HG03378 (cell line): ENCODE measurements at regions not wholly inside any gene's neighbourhood (a gene's known extent, or its start where the extent isn't known, plus 50 kb on each side); places are given as distances from the start of the nearest gene placed in this dataset.

ENCODE experiments used
- ATAC-seq: cut with Tn5 transposase; IDR thresholded peaks from one replicate; pipeline ENCODE4 v1.9.1; 2021; ENCODE audit warnings: mild to moderate bottlenecking, moderate library complexity; ENCODE audit not compliant: unreplicated experiment

DNA sequence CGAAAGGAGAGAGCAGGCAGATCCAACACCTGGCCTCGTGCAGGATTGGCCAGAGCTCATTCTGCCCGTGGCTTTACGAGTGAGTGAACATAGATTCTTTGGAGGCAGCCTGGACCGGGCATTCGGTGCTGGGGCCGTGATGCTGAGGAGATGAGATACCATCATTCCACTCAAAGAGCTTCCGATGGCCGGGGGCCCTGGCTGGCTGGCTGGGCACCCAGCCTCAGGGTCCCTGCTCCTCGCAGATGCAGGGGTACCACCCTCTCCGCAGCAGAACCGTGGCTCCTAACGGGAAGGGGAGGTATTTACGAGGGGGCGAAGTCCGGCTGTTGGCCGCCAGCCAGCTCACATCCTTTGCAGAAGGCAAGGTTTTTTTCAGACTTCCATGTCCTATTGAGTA, 66.1 kb upstream of the FOXF1 start:
- no peak for ATAC-seq

- no peak for ATAC-seq
These were observed 65.7 kb upstream of the FOXF1 start for GRCh38 chr16:86444661-86445060.

GRCh38 chr16:86446279-86446678, 64.0 kb upstream of the FOXF1 start:
- no peak for ATAC-seq

DNA sequence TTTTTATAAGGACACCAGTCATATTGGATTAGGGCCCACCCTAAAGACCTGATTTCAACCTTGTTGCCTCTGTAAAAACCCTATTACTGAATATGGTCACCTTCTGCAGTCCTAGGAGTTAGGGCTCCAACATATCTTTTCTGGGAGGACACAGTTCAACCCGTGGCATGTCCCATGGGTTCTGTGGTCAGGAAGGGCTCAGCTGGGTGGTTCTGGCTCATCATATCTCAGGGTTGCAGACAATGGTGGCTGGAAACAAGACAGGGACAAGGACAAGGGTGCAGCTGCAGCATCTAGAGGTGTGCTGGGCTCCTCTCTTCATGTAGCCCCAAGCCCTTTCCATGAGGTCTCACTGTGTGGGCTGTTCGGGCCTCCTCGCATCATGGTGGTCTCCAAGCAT, 63.1 kb upstream of the FOXF1 start:
- ATAC-seq = no peak

DNA sequence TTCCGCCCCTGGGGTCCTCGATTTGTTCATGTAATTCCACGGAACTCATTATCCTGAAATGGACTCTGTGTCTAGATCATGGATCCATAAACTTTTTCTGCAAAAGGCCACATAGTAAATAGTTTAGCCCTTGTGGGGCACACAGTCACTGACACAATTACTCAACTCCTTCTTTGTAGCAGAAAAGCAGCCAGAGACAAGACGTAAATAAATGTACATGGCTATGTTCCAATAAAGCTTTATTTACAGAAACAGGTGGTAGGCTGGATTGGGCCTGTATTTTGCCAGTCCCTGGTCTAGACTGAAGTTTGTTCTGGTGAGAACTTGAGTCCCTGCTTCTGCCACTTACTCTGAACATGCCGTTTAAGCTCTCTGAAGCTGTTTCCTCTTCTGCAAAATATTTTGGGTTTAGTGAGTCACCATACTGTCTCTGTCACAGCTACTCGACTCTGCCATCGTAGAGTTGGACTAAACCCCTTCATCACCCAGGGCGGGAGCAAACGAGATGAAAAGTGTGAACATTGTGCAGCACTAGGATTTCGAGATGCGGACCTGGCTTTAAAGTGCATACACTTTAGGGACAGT, 61.9 kb upstream of the FOXF1 start:
- ATAC-seq = no peak

DNA sequence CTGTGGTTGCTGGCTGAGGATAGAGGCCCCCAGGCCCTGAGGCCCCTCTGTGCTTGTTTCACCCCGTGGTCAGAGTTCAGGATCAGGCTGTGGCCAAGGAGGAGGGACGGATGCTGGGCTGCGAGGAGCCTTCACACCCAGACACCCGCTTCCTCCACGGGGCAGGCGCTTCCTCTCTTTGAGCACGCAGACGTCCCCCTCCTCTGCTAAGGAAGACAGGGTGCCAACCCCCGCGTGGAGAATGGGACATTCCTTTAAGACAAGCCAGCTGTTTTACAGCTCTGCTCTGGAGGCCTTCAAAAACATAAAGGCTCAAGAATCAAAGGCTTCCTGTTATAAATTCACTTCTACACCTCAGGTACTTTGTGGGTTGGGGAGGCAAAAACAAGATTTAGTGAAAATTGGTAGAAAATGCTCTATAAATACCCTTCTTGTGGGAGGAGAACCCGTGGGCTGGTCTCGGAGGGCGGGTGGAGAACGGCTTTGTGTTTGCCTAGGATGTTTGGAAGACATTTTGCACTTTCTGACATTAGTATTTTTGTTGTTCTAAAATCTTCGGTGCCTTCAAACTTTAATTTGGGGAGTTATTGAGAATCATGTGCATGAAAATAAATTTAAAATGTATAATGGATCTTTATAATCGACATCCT, 60.8 kb upstream of the FOXF1 start:
- ATAC-seq = no peak

- ATAC-seq = no peak
These were observed 59.6 kb upstream of the FOXF1 start for GRCh38 chr16:86450691-86451090.

DNA sequence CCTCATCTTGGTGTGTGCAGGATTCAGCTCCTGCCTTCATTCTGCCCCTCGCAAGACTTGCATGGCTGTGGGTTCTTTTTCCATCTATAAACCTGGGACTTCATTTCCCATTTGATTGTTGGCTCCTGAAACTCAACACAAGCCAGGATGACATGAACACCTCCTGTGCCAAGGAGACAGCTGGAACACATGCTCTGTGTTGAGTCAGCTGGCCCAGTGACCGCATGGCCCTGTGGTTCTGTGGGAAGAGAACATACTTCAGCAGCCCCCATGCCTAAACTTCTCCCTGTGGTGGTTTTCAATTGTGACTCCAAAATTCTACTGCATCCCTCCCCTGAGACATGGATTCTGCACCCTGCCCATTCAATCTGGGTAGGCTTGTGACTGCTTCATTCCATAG, 57.9 kb upstream of the FOXF1 start:
- ATAC-seq = no peak

- no peak for ATAC-seq
These were observed 55.2 kb upstream of the FOXF1 start for GRCh38 chr16:86455116-86455515.

GRCh38 chr16:86455640-86456039, 54.7 kb upstream of the FOXF1 start:
- no peak for ATAC-seq

DNA sequence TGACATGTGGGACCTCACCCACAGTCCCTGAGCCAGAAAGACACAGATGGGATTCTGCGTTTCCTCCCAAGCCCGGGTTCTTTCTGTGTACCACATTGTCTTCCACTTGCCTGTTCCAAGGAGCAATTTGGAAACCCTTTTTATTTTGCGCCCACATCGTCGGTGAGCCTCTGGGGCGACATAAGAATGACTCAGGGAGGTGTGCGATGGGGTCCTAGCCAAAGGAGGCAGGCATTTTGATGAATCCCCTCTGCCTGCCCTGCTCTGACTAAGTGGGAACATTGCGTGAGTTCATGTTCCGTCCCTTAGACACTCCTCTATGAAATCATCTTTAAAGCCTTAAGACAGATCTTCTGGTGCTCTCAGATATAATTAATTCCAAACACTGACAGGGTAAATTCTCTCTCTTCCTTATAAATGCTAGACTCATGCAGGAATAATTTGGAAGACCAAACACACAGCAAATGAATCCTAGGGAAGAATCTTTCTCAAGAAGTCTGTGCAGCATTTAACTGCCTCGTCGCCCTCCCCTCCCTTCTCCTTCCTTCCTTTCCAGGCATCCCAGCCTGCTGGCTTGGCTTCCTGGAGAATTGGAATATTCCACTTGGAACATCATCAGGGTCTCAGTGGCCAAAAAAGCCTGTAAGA, 52.7 kb upstream of the FOXF1 start:
- ATAC-seq = no peak

GRCh38 chr16:86458149-86458777, 52.1 kb upstream of the FOXF1 start:
- no peak for ATAC-seq

DNA sequence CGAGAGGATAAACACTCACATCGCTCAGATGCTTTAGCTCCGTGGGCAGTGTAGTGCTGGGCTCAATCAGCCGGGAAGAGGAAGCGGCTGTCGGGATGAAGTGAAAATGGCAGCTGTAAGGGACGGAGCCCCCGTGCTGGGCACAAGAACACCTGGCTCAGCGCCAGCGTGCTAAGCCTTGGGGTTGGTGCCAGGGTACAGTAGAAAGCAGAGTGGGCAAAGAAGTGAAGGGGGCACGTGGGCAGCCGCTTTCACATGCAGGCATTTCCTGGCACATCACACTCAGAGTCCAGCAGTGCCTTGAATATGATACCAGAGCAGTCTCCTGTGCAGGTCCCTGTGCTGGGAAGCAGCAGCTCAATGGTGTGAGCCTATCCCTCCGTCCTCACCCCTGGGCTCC, 51.1 kb upstream of the FOXF1 start:
- no peak for ATAC-seq
